ENCODE measurements at regions not wholly inside any gene's neighbourhood (a gene's known extent, or its start where the extent isn't known, plus 50 kb on each side); places are given as distances from the start of the nearest gene placed in this dataset.

DNA sequence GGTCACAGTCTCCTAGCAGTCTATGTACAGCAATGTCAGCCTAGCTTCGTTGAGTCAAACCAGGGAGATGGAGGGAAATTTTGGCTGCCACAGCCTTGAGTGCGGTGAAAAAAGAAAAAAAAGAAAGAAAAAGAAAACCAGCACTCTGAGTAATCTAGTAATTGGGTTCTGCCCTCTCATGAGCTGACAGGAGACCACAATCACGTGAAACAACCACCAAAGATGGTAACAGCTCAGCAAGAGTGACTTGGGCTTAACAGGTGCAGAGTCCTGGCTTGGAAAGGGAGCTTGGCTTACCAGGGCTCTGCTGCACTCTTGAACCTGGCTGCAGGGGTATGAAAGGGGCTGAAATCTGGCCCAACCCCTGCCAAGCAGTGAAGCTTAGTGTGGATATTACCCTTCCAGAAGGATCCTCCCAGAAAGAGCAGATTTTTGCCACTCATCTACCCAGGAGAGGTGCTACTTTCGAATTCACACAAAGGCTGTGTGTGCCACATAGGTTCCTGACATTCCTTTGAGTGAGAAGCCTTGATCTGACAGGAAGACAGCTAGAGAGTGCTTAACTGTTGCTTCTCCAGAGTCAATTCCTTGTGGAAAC lies 350.3 kb downstream of the PTTG2 start:
- DNase-seq (ENCODE audit: low read depth, low spot score), result peak; percentile 68

DNA sequence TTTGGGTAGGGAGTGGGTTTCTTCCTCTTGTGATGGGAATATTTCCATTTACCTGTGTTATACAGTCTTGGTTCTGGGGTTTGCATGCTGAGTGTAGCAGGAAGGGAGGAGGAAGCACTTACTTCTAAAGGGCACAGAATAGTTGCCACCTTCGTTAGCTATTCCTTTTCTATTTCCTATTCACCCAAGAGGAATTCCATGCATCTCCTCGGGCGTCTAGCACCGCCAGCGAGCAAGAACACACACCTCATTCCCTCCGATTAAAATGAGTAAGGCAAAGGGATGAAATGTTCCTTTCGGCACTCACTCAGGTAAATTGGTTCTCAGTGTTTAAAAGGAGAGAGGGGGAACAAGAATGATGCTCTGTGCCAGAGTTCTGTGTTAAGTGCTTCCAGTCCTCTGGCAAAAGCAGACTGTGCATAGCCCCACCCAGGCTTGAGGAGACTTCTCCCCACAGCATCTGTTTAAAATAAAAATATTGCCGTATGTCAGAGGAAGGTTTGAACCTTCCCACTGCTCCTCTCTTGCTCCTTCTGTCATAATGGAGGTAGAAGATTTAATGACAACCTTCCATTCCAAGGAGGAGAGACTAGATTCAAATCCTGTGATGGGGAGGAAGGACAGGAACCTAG lies 351.4 kb downstream of the PTTG2 start:
- DNase-seq (ENCODE audit: low read depth, low spot score), result no peak

DNA sequence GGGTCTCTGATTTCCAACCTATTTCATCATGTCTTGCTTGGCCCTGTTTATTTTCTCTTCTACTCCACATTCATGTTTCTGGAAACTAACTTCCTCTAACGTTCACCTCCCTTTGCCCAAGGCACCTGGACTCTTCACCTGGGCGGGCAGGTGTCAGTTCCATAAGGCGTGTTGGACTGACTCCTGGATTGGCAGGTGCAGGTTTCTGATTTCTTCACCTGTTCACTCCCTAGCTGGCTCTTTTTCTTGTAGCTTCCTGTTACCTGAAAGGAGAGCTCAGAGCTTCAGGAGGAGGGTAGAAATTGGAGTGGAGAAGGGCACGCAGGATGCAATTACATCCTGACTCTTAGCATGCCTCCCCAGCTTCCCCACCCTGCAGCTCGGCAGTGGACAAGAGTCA lies 350.8 kb upstream of the KLF3 start:
- DNase-seq (ENCODE audit: low read depth, low spot score), result no peak

DNA sequence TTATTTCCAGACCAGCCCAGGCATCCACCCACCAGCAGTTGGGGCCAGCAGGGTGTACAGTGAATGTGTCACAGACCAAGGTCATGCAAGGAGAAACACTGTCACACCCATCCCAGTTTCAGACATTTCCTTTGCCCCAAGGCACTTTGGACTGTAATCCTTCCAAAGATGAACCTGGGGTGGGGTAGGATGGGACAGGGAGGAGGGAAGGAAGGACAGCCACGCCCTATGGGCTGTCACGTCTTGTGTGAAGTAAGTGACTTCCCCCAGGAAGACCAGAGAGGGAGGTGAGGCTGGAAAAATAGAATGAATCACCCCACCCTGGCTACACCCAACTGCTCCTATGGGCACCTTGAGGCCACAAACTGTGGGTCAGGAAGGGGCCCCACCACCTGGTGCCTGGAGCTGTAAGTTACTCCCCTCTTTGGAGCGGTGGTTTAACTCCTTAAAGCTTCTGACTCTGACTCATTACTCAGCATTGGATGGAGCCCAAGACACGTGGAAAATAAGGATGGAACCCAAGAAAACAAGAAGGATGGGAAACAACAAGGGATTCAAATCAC lies 349.9 kb upstream of the KLF3 start:
- no peak for DNase-seq (ENCODE audit: low read depth, low spot score)

DNA sequence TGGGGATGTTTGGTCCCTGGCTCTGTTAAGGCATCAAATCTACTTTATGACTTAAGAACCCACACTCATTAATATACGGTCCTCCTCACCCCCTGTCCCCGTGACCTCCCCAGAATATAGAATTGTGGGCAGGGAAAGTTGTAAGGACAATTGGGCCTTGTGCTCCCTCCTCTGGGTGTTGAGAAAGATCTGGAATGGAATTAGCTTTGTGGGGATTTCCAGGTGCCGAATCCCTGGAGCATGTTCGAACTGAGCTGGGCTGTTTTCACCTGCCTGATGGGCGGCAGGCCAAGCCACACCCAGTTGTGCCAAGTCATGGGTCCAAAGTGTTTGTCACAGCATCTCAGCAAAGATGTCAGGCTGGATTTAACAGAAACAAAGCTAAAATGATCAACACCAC lies 349.3 kb upstream of the KLF3 start:
- no peak for DNase-seq (ENCODE audit: low read depth, low spot score)

DNA sequence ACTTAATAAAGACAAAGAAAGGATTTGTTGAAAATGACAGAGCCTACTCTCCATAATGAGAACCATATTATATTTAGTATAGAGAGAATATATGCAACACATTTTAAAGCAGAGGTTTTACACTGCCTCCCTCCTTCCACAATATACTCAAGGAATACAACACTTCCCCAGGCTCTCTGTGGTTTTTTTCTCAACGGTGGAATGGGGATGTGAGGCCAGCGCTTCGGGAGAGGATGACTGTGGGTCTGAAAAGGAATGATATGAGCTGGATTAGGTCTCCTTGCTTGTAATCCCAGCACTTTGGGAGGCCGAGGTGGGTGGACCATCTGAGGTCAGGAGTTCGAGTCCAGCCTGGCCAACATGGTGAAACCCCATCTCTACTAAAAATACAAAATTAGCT lies 348.7 kb upstream of the KLF3 start:
- no peak for DNase-seq (ENCODE audit: low read depth, low spot score)

DNA sequence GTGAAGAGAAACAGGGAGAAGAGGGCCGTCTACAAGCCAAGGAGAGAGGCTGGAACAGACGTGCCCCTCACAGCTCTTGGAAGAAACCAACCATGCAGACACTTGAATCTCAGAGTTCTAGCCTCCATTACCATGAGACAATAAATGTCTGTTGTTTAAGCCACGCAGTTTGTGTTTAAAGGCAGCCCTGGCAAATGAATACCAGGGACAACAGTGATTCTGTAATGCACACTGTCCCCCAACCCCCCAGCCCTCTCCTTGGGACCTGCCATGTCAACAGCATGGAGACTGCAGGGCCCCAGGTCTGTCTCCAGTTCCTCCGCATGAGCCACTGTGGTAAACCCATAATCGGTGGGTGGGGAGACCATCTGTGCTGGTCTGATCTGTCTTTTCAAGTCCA lies 348.0 kb upstream of the KLF3 start:
- no peak for DNase-seq (ENCODE audit: low read depth, low spot score)

DNA sequence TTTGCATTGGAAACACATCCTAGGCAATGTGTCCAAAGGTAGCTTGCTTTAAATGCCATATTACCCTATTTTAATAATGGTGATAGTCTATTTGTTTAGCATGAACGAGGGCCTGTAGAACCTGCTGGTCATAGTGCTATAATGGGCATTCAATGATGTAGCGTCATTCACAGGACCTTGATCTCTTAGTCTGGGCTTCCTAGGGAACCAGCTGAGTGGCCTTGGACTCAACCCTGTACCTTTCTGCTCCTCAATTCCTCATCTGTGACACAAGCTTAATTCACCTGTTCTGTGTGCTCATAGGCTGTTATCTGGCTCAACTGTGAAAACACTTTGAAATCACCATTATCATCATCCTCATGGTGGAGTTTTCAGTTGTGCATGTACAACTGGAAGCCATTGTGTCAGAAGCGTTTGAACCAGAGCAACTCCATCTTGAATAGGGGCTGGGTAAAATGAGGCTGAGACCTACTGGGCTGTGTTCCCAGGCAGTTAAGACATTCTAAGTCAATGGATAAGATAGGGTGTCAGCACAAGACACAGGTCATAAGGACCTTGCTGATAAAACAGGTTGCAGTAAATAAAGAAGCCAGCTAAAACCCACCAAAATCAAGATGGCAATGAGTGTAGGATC lies 346.8 kb upstream of the KLF3 start:
- DNase-seq (ENCODE audit: low read depth, low spot score), result no peak

DNA sequence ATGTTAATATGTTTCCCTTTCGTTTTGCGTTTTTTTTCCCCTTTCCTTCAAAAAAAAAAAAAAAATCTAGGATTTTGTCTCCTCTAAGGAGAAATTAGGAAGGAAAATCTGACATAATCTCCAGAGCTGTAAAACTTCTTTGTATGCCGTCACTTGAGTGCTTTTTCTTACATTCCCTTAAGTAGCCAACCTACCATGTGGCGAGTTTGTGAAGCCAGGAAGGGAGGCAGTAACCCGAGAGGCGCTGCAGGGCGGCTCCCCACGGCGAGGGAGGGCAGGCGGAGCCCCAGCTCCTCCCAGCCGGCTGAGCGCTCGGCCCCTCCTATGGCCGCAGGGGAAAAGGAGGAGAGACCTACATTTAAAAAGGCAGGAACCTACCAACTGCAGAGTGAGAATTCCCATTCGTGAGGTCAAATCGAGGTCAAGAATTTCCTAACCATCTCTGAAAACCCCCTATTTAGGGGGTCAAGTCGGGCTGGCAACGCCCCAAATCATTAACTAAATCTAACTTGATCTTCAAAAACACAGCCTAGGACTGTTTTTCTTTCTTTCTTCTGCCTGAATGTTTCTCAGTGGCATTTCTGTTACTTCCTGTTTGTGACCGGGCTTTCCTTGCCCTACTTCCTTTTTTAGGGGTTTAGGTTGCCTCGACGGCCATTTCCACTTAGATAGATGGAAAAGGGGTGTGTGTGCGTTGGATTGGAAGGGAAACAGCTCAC lies 345.1 kb upstream of the KLF3 start:
- DNase-seq (ENCODE audit: low read depth, low spot score), result no peak

DNA sequence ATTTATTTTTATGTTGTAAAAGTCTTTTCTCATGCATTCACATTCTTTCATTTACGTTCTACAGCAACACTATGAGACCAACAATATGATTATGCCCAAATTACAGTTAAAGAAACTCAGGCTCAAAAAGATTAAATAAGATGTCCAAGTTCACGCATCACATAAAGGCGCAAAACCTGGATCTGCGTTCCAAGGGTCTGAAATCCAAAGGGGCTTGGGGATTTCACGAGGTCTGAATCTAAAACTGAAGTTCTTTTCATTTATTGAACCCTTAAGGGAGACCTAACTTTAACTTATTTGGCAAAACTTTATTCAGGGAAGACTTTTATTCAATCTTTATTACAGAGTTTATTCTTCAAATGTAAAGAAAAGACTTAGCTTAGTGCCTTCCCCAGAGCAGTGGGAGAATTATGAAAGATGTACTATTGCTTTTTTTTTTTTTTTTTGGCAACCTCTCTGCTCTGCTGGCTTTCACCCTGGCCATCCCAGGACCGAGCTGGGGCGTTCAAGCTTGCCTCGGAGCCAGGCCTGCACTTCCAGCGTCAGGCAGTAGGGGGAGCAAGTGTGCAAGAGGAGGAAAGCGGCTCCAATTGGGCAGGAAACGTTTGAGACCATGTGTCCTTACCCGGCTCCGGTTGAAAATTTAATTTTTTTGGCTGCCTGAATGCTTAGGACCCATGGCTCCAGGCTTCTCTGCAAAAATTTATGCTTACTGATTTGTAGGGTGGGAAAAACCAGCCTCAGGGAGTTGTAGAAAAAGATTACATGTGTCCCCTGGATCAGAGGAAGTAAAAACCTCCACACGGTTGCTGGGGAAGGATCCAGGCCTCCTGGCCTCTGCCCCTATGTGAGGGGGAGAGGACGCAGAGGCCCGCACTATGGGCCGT lies 344.3 kb upstream of the KLF3 start:
- DNase-seq (ENCODE audit: low read depth, low spot score), result peak; percentile 86

DNA sequence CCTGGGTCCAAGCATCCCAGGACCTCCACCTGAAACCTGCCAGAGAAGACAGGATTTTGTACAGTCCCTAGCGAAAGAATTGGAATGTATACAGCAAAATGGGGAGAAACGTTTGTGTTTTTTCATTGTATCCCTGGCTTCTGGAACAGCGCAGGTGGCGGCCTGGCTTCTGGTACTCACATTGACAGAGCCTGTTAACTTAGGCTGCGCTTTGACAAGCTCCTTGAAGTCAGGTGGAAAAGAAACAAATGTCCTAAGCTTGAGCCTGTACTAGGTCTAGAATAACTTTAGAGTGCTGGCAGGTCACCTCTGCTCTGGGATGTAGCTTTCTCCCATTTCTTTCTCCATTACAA lies 343.7 kb upstream of the KLF3 start:
- no peak for DNase-seq (ENCODE audit: low read depth, low spot score)

DNA sequence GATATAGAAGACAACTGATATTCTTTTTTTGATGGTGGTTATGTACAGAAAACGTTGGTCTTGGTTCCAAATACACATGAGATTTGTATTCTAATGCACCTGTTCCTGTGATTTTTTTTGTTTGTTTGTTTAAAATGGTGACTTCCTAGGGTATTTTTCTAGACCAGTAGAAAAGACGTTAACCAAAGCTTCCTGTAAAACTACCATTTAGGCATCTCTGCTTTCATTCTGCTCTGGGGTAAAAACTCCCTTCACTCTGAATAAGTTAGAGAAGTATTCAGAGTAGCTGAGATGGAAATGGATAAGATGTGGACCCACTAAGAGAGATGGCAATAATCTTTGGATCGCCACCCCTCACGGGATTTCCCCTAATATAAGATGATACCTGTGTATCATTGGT lies 343.2 kb upstream of the KLF3 start:
- no peak for DNase-seq (ENCODE audit: low read depth, low spot score)

DNA sequence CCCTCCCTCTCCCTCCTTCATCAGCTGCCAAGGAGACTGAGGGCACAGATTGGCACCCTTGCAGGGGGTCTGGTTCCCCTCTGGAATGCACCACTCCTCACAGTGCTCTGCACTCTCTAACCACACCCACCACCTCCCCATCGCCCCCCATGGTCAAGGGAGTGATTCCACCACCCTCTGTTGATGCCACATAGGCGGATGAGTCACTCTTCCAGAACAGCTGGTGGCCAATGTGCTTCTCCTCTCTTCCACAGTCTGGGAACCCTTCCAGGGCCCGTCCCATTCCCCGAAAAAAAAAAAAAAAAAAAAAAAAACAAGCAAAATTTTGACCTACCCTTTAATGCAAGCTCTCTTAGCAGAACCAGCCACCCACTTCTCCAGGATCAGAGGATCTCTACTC lies 341.3 kb upstream of the KLF3 start:
- no peak for DNase-seq (ENCODE audit: low read depth, low spot score)

DNA sequence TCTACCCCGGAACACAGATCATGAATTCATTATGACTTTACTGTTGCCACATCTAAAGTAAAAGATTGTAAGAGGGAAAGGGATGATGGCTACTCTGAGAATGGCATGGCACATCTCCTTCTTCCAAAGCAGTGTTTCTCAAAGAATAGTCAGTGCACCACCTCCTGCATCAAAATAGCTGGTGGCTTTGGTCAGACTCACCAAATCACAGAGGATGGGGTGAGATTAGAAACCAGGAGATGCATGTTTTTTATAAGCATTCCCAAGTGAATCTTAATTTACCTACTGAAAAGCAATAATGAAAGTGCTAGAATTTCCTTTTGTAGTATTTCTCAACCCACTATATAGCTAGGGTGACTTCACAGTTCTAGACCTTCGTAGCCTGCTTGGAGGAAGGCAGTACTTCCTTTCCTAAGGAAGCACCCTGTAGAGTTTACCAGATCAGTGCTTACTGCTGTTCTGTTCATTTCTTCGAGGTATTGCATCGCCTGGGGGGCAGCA lies 340.8 kb upstream of the KLF3 start:
- no peak for DNase-seq (ENCODE audit: low read depth, low spot score)

DNA sequence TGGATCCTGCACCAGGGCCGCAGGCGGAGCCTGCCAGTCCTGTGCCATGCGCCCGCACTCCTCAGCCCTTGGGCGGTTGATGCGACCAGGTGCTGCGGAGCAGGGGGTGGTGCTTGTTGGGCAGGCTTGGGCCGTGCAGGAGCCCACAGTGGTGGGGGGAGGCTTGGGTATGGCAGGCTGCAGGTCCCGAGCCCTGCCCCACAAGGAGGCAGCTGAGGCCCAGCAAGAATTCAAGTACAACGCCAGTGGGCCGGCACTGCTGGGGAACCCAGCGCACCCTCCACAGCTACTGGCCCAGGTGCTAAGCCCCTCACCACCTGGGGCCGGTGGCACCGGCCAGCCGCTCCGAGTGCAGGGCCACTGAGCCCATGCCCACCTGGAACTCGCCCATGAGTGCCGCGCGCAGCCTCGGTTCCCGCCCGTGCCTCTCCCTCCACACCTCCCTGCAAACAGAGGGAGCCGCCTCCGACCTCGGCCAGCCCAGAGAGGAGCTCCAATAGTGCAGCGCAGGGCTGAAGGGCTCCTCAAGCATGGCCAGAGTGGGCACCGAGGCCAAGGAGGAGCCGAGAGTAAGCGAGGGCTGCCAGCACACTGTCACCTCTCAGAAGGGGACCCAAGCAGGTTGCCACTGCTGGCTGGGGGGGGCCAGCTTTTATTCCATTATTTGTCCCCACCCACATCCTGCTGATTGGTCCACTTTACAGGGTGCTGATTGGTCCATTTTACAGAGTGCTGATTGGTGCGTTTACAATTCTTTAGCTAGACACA lies 339.0 kb upstream of the KLF3 start:
- no peak for DNase-seq (ENCODE audit: low read depth, low spot score)

DNA sequence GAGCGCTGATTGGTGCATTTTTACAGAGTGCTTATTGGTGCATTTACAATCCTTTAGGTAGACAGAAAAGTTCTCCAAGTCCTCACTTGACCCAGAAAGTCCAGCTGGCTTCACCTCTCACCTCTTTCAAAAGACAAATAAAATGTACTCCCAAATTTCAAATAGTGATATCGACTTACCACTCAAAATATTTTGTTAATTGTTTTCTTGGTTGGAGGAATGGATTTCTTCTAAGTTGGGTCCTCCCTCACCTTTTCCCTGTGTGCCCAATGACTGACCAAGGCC lies 338.4 kb upstream of the KLF3 start:
- DNase-seq (ENCODE audit: low read depth, low spot score), result no peak

DNA sequence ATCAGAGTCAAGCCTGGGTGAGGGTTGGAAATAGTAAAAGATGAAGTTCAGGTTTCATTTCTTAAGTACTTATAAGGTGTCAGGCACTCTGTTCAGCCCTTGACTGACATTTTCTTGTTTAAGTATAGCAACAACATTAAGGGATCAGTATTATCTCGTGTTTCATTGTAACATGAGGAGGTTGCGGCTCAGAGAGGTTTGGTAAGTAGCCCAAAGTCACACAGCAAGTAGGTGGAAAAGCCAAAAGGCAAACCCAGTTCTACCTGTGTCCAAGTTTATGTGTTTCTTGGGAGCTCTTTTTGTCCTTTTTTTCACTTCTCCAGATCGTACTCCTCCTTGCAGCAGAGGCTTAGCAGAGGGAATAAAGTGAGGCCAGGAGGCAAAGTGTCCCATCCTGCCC lies 337.5 kb upstream of the KLF3 start:
- no peak for DNase-seq (ENCODE audit: low read depth, low spot score)

DNA sequence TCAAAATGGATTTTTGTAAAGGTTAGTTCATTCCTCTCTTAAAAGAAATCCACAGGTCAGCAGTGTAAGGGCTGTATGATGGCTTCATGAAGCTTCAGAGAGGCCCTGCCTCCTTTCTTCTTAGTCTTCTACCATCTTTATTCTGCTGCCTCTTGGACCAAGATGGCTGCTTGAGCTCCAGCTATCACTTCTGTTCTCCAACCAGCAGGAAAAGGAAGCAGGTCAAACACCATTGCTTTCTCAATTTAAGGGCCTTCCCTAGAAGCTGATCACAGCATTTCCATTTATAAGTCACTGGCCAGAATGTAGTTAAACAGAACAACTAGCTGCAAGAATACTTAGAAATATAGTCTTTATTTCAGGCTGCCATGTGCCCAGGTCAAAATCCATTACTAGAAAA lies 336.8 kb upstream of the KLF3 start:
- no peak for DNase-seq (ENCODE audit: low read depth, low spot score)

DNA sequence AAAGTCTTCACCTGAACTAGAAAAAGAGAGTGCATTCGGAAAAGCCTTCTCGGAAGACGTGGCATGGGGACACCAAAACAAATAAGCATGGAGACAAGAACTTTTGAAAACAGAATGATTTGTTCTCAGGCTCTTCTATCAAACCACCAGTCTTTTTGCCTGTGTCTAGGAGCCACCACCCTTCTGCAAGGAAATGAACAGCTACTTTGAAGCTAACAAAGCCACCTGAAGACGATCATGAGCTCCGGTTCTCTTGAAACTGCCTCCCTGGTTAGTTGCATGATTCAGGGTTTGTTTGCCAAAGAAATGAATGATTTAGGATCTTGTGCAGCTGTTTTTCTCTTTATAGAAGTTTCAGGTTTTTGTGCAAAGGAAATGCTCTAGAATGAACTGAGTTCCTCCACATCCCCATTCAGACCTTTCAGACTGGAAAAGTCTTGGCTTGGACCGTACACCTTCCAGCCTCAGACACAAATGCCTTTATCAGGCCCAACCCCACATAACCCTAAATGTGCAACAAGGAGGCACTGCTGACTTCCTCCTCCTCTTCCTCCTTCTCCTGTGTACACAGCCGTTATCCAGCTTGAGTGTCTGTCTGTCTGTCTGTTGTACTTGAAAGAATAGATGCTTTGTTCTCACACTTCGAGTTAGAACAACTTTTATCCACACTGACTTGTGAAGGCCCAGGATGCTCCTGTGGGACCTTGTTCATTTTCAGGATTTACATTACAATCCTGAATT lies 334.8 kb upstream of the KLF3 start:
- no peak for DNase-seq (ENCODE audit: low read depth, low spot score)

DNA sequence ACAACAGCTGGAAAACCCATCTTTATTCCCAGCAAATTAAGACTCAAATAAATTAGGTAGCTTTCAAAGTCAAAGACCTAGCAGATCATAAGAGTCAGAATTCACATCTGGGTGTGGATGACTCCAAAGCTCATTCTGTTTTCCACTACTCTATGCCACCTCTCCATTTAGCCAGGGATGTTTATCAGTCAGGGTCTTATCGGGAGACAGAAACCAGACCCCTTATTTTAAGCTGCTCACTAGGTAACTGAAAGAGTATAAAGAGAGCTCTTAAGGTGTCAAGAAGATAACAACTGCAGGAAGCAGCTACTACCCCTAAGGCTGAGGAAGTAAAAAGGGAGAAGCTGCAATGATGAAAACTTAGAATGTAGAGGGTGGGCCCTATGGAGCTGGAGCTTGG lies 333.7 kb upstream of the KLF3 start:
- DNase-seq (ENCODE audit: low read depth, low spot score), result no peak
